OCI-LY3 (cell line): ENCODE measurements at regions not wholly inside any gene's neighbourhood (a gene's known extent, or its start where the extent isn't known, plus 50 kb on each side); places are given as distances from the start of the nearest gene placed in this dataset.

Experiments
- H2AFZ ChIP-seq: fragments of 200-600, 300-600 bp; shearing (Covaris generic); 2 replicates; pipeline ENCODE4 v1.6.0; 2014; ENCODE audit warnings: antibody characterized with exemption, low read depth, low read length
- H3K27ac ChIP-seq: fragments of 200-600, 300-600 bp; sonication (generic); 2 replicates; pipeline ENCODE4 v1.5.1; 2014; ENCODE audit warnings: mild to moderate bottlenecking, low read length, moderate library complexity, mixed read lengths
- H3K27me3 ChIP-seq: fragments of 200-600, 300-600 bp; sonication (generic); 2 replicates; pipeline ENCODE4 v1.6.1; 2014; ENCODE audit warnings: low read depth, low read length, mixed read lengths
- H3K36me3 ChIP-seq: fragments of 200-600, 300-600 bp; sonication (generic); replicated peaks from 2 replicates; pipeline ENCODE3; 2014; ENCODE audit warnings: low read depth, low read length, mixed read lengths
- H3K4me1 ChIP-seq: fragments of 300-600, 200-600 bp; sonication (generic); 2 replicates; pipeline ENCODE4 v1.6.1; 2014; ENCODE audit warnings: low read length, mixed read lengths
- H3K4me2 ChIP-seq: fragments of 200-600, 300-600 bp; sonication (generic); 2 replicates; pipeline ENCODE4 v1.6.1; 2014; ENCODE audit warnings: low read length, mixed read lengths
- H3K4me3 ChIP-seq: fragments of 300-600, 200-600 bp; sonication (generic); 2 replicates; pipeline ENCODE4 v1.5.1; 2014; ENCODE audit warnings: antibody characterized with exemption, mild to moderate bottlenecking, low read length, moderate library complexity
- H3K79me2 ChIP-seq: fragments of 300-600, 200-600 bp; shearing (Covaris generic); 2 replicates; pipeline ENCODE4 v1.6.1; 2014; ENCODE audit warnings: mild to moderate bottlenecking, low read length, mixed read lengths
- H3K9ac ChIP-seq: fragments of 300-600, 200-600 bp; shearing (Covaris generic); 2 replicates; pipeline ENCODE4 v1.6.0; 2014; ENCODE audit warnings: mild to moderate bottlenecking, low read length, moderate library complexity
- H3K9me3 ChIP-seq: fragments of 200-600, 300-600 bp; shearing (Covaris generic); 2 replicates; pipeline ENCODE4 v1.6.1; 2014; ENCODE audit warnings: low read length, mixed read lengths; ENCODE audit not compliant: insufficient read depth
- H4K20me1 ChIP-seq: fragments of 200-600, 300-600 bp; sonication (generic); 2 replicates; pipeline ENCODE4 v1.6.1; 2016; ENCODE audit warnings: low read length, mixed read lengths; ENCODE audit not compliant: insufficient read depth
- EZH2phosphoT487 ChIP-seq: fragments of 200-600 bp; shearing (Covaris generic); IDR thresholded peaks from 2 replicates; pipeline ENCODE4 v1.6.1; 2018; ENCODE audit warnings: antibody characterized with exemption, mixed run types, low read depth
- TF ChIP-seq, protein P1 (sequence below): fragments of 200-600, 300-600 bp; sonication (generic); IDR thresholded peaks from 2 replicates; pipeline ENCODE4 v1.5.1; 2014; ENCODE audit warnings: antibody characterized with exemption, low read length, low read depth

GRCh38 chr4:179028321-179028720, 1586.1 kb upstream of the AGA start:
- no peaks in the 10 kb centered on the region for H4K20me1 ChIP-seq
- TF ChIP-seq, protein P1, sequence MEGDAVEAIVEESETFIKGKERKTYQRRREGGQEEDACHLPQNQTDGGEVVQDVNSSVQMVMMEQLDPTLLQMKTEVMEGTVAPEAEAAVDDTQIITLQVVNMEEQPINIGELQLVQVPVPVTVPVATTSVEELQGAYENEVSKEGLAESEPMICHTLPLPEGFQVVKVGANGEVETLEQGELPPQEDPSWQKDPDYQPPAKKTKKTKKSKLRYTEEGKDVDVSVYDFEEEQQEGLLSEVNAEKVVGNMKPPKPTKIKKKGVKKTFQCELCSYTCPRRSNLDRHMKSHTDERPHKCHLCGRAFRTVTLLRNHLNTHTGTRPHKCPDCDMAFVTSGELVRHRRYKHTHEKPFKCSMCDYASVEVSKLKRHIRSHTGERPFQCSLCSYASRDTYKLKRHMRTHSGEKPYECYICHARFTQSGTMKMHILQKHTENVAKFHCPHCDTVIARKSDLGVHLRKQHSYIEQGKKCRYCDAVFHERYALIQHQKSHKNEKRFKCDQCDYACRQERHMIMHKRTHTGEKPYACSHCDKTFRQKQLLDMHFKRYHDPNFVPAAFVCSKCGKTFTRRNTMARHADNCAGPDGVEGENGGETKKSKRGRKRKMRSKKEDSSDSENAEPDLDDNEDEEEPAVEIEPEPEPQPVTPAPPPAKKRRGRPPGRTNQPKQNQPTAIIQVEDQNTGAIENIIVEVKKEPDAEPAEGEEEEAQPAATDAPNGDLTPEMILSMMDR: no peak
- TF ChIP-seq EZH2phosphoT487: no peak
- no peak overlapping the region for H3K4me2 ChIP-seq
- no peak overlapping the region for H2AFZ ChIP-seq
- no peaks in the 10 kb centered on the region for H3K36me3 ChIP-seq
- no peaks in the 10 kb centered on the region for H3K9me3 ChIP-seq
- peaks cover 18% of the 10 kb centered on the region for H3K4me1 ChIP-seq
- no peak overlapping the region for H3K9ac ChIP-seq
- H3K27ac ChIP-seq: no peak overlapping the region
- no peaks in the 10 kb centered on the region for H3K27me3 ChIP-seq
- H3K79me2 ChIP-seq: no peaks in the 10 kb centered on the region
- no peak overlapping the region for H3K4me3 ChIP-seq

DNA sequence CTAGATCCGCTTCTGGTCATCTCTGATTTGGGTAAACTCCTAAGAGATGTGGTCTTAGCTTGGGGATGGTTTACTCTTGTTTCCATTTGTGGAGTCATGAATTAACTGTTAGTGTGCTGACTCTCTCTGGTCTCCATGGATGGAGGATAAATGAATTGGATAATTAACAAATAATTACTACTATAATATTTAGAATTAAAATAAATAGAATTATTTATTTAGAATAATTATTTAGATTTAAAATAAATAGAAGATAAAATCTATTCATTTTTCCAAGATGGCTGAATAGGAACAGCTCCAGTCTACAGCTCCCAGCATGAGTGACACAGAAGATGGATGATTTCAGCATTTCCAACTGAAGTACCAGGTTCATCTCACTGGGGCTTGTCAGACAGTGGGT, 1587.4 kb upstream of the AGA start:
- H3K4me1 ChIP-seq: peaks cover 10% of the 10 kb centered on the region
- no peak overlapping the region for H3K4me2 ChIP-seq
- H3K36me3 ChIP-seq: no peaks in the 10 kb centered on the region
- H2AFZ ChIP-seq: no peak overlapping the region
- no peak overlapping the region for H3K9ac ChIP-seq
- no peaks in the 10 kb centered on the region for H3K9me3 ChIP-seq
- H3K27ac ChIP-seq: no peak overlapping the region
- TF ChIP-seq, protein P1: no peak
- no peak for TF ChIP-seq EZH2phosphoT487
- H3K27me3 ChIP-seq: no peaks in the 10 kb centered on the region
- no peak overlapping the region for H3K4me3 ChIP-seq
- no peaks in the 10 kb centered on the region for H3K79me2 ChIP-seq
- no peaks in the 10 kb centered on the region for H4K20me1 ChIP-seq

DNA sequence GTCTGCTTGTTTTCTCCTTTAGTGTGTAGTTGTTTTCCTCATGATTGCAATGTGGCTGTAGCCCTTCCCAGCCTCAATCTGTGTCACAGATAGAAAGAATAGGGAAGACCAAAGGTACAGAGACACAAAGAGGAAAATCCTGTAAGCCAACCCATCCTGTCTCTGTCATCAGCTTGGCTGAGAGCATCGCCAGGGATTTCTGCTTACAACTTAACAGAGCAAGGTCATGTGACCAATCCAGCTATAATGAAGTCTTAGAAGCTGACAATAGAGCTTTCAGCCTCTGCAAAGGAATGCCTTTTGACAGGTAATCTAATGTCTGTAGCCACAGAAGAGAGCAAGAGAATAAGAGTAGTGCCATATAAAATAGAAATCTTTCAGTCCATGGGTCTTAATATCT, 1598.0 kb upstream of the AGA start:
- no peak overlapping the region for H3K9ac ChIP-seq

GRCh38 chr4:179048839-179049453, 1606.7 kb upstream of the AGA start:
- H3K27ac ChIP-seq: no peak overlapping the region
- H3K4me1 ChIP-seq: no peaks in the 10 kb centered on the region
- no peaks in the 10 kb centered on the region for H3K27me3 ChIP-seq
- H3K9ac ChIP-seq: no peak overlapping the region
- no peaks in the 10 kb centered on the region for H3K79me2 ChIP-seq
- no peaks in the 10 kb centered on the region for H3K36me3 ChIP-seq
- no peaks in the 10 kb centered on the region for H3K9me3 ChIP-seq
- H3K4me2 ChIP-seq: no peak overlapping the region
- H4K20me1 ChIP-seq: no peaks in the 10 kb centered on the region
- H3K4me3 ChIP-seq: no peak overlapping the region
- TF ChIP-seq, protein P1: no peak
- no peak for TF ChIP-seq EZH2phosphoT487
- H2AFZ ChIP-seq: no peak overlapping the region

More for the DNA sequence above, 1598.0 kb upstream of the AGA start:
- H3K27me3 ChIP-seq: no peaks in the 10 kb centered on the region
- no peak overlapping the region for H3K4me3 ChIP-seq
- H3K4me2 ChIP-seq: no peak overlapping the region
- H3K36me3 ChIP-seq: no peaks in the 10 kb centered on the region
- H3K4me1 ChIP-seq: no peaks in the 10 kb centered on the region
- no peaks in the 10 kb centered on the region for H3K79me2 ChIP-seq
- H3K9me3 ChIP-seq: no peaks in the 10 kb centered on the region
- H2AFZ ChIP-seq: peak overlapping the region; percentile 40; the same call in 1 of the 2 replicates
- TF ChIP-seq EZH2phosphoT487: no peak
- TF ChIP-seq, protein P1: no peak
- H3K27ac ChIP-seq: no peak overlapping the region
- H4K20me1 ChIP-seq: no peaks in the 10 kb centered on the region
